NCI-H82 (cell line): ENCODE measurements at regions not wholly inside any gene's neighbourhood (a gene's known extent, or its start where the extent isn't known, plus 50 kb on each side); places are given as distances from the start of the nearest gene placed in this dataset.
A peak's percentile ranks its signal among the peaks of the same experiment; 100 is the strongest.
"Not testable (repeated sequence)": the region's sequence is repeated elsewhere in the genome, so short reads cannot be mapped to it uniquely, and the experiment has no call there.

Experiments
- DNase-seq: peaks from one replicate; lab custom pipeline; 2025; lab: John Stamatoyannopoulos, UW

GRCh38 chr1:232859216-232859615, 54.0 kb downstream of the MAP10 start:
- DNase-seq: no peak

DNA sequence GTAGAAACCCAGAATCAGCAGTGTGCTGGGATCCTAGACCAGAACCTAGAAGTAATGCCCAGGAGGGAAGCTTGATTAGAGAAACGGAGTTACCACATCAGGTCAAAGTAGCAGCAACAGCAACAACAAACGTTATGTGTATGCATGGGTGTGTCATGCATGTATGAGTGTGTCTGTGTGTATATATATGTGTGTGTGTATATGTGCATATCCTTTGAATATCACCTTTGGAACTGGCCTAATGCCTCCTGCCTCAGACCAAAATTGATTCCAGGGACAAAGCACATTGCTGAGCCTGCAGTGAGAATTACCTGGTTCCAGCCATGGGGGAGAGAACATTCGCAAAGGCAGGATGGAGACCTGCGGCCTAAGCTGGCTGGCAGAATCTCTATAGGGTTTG, 55.9 kb downstream of the MAP10 start:
- no peak for DNase-seq

- DNase-seq: peak; percentile 64
These were observed 58.5 kb downstream of the MAP10 start for GRCh38 chr1:232863544-232864275.

DNA sequence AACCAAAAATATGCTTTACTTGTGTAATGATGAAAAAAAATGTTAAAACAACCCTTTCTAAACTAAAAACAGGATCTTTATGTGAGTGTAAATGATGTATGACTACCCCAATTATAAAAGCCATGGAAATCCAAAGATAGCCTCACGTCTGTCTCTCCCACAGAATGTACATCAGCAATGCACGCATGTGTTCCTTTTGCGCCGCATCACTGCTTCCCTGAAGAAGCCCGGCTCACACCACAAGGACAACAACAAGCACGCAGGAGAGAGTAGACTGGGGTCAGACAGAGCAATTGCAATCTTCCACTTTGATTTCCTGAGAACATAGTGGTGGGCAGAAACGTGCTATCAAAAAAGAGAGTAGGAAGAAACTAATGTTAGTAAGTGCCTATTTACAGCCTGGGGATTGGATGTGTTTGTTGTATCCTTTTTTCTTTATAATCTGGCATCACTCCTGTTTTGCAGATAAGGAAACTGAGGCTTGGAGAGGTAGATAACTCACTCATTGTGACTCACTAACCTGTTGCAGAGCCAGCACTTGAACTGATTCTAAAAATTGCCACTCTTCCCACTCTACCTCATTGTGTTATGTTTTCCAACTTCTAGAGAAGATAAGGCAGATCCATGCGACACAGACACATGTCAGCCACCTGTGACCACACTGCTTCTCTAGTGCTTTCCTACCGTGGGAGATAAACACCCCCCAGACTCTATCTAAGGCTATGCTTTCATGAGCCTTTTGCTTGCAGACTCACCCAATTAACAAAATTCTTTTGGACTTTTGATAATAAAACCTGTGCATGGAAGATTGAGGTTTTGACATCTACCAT, 60.1 kb downstream of the MAP10 start:
- no peak for DNase-seq

DNA sequence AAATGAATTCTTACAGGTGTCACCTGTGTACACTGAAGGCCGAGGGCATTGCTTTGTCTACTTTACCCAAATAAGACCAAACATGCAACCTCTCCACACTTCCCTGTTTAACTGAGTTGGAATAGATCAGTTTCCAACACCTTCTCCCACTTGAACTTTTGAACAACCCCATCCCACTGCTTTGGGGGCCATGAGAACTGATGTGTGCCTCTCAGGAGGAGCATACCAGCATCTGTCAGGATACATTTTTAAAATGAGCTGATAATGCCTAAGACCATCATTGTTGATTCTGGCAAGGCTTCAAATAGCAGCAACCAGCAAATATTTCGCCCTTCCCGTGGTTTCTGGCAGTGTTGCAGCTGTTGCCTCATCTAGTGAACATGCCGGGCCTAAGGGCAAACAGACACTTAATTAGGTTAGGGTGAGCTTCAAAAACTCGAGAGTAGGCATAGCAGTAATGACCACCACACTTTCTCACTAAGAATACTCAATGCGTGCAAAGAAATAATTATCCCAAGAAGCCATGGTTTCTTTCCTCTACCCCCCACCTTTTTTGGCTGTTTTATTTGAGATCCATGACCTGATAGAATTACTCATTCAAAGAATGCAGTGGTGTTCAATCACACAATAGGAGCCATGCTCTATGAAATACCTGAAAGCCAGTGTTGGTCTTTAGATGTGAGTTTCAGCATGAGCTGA, 63.7 kb downstream of the MAP10 start:
- DNase-seq: no peak

GRCh38 chr1:232871291-232871969, 66.2 kb downstream of the MAP10 start:
- not testable (repeated sequence) for DNase-seq

DNA sequence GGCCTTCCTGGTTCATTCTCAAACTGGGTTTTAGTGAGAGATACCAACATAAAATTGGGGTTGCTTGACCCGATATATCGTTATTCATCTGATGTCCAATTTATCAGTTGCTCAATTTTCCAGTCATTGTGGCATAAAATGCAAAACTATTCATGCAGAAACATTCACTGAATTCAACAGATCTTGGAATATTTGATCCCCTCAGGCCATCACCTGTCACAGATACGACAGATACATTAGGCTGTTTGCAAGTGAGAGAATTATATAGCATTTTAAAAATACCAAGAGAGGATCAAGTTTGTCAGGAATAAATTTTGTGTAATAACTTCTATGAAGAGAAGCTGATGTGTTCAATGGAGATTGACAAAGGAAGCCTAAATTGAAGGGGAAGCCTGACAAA, 67.1 kb downstream of the MAP10 start:
- no peak for DNase-seq

DNA sequence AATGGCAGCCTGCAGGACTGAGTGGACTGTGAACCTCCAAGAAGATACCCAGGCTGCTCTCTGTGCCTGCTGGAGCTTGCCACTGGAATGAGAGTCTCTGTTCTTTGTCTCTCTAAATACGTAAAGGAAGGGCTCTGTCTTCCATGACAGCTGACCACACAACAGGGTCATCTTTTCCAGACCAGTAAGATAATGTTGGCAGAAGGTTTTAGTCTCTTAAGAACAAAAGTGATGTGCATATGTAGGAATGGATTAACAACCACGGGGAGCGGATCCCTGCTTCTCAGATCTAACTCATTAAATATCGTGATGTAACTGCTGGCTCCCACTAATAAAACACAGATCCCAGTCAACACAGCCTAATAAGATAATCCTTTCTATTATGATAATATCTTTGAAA, 67.5 kb downstream of the MAP10 start:
- no peak for DNase-seq

- DNase-seq: no peak
These were observed 68.2 kb downstream of the MAP10 start for GRCh38 chr1:232873412-232873811.

GRCh38 chr1:232873931-232874330, 68.7 kb downstream of the MAP10 start:
- no peak for DNase-seq

DNA sequence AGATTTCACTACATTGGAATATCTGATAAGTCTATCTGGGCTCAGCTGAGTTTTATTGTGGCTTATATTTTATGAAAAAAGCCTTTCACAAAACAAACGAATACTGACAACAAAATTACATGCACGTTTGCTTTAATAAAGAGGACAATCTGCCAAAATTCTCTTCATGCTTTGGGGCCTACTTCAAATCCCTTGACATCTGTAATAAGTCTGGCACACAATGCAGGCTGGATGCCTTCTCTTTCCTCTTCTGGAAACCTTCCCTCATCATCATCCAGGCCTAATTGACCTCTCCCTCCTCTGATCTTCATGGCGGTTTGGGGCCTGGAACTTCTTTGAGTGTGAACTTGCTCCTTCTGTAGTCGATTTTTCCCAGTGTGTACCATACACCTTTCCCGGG, 70.3 kb downstream of the MAP10 start:
- DNase-seq: no peak

DNA sequence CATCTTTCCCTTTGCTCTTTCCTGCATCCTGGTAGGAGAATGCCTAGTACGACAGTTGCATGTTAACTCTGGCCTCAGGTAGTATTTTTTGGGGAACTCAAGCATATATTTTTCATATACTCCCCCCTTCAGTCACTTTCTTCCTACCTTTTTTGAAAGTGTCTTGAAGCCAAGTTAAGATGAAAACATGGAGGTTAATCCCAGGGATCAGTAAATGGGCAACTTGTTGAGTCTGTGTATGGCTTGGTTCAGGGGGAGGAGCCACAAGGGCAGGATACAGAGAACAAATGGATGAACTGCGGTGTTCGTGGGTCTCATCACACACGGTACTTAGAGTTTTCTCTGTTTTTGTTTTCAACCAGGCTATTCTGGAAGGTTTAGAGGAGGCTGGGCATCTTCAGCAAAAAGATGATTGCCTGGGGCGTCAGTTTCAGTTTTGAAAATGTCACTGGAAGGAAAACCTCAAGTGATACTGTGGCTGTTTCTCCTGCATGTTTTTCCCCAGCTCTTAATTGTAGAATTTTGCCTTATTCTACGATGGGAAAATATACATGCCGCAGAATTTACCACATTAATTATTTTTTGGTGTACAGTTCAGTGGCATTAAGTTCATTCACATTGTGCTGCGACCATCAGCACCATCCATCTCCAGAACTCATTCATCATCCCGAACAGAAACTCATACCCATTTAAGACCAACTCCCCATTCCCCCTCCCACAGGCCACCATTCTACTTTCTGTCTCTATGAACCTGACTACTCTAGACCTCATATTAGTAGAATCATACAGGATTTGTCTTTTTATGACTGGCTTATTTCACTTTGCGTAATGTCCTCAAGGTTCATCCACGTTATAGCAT, 71.5 kb downstream of the MAP10 start:
- DNase-seq: no peak

- no peak for DNase-seq
These were observed 72.3 kb downstream of the MAP10 start for GRCh38 chr1:232877365-232878028.

- no peak for DNase-seq
These were observed 72.3 kb upstream of the NTPCR start for GRCh38 chr1:232878086-232878485.

GRCh38 chr1:232880354-232880753, 70.1 kb upstream of the NTPCR start:
- peak; percentile 65 for DNase-seq

- DNase-seq: no peak
These were observed 66.3 kb upstream of the NTPCR start for GRCh38 chr1:232883992-232884661.

DNA sequence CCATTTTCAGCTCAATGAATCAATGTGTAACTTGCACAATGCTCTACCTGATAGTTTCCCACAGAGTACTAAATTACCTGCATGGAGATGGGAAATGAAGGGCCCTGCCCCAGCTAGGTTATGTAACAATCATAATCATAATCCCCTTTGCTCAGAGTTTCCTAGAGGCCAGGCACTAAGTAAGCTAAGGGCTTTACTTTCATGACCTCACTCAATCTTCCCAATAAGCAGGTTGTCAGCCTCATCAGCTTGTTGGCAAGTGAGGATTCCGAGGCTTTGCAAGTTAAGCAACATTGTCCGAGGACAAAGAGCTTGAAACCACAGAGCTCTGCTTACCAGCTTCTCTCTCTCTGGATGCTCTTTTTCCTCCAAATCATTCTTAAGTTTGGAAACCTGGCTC, 64.1 kb upstream of the NTPCR start:
- DNase-seq: peak; percentile 77

- no peak for DNase-seq
These were observed 60.0 kb upstream of the NTPCR start for GRCh38 chr1:232890340-232890943.

DNA sequence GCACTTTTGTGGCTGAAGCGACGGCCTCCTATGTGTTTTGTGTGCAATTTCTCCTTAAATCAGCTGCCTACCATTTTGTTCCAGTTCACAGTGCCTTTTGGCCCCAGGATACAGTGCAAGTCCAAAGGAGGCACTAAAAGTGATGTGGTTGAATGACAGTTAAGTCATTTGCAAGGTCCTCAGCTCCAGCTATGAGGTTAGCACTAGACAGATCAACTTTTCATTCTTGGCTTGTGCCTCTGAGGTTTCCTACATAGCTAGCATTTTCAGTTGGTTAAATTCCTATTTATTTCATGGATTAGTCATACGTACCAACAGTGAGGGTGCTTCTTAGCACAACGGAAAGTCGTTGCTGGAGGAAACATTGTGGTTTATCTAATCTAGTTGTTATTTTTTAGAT, 59.3 kb upstream of the NTPCR start:
- no peak for DNase-seq
